Activated T-cell treated with anti-CD3 and anti-CD28 coated beads for 48 hours (primary cell): ENCODE measurements at regions not wholly inside any gene's neighbourhood (a gene's known extent, or its start where the extent isn't known, plus 50 kb on each side); places are given as distances from the start of the nearest gene placed in this dataset.
"Not testable (repeated sequence)": the region's sequence is repeated elsewhere in the genome, so short reads cannot be mapped to it uniquely, and the experiment has no call there.

Experiments
- DNase-seq: peaks from one replicate; pipeline ENCODE4 v3.0.0-alpha.2; 2020; ENCODE audit warnings: low read depth

- no peak for DNase-seq
Observed at GRCh38 chr6:159522877-159523547, 170.0 kb downstream of the SOD2 start.

- DNase-seq, result no peak
Observed at GRCh38 chr6:159521962-159522361, 171.1 kb downstream of the SOD2 start.

GRCh38 chr6:159520002-159520401, 173.0 kb downstream of the SOD2 start:
- no peak for DNase-seq

- DNase-seq, result not testable (repeated sequence)
Observed at GRCh38 chr6:159515811-159516210, 177.2 kb downstream of the SOD2 start.

GRCh38 chr6:159513914-159514313, 179.1 kb downstream of the SOD2 start:
- DNase-seq, result no peak

GRCh38 chr6:159513074-159513720, 179.8 kb downstream of the SOD2 start:
- no peak for DNase-seq

- DNase-seq, result no peak
Observed at GRCh38 chr6:159512571-159512970, 180.5 kb downstream of the SOD2 start.

GRCh38 chr6:159512104-159512503, 180.9 kb downstream of the SOD2 start:
- no peak for DNase-seq

- DNase-seq, result no peak
Observed at GRCh38 chr6:159510141-159510540, 182.9 kb downstream of the SOD2 start.

- no peak for DNase-seq
Observed at GRCh38 chr6:159508931-159509330, 184.1 kb downstream of the SOD2 start.

GRCh38 chr6:159506048-159506447, 187.0 kb downstream of the SOD2 start:
- no peak for DNase-seq

GRCh38 chr6:159505140-159505922, 187.7 kb downstream of the SOD2 start:
- DNase-seq, result no peak

GRCh38 chr6:159501558-159501957, 191.5 kb downstream of the SOD2 start:
- no peak for DNase-seq

- no peak for DNase-seq
Observed at GRCh38 chr6:159499034-159499433, 194.0 kb downstream of the SOD2 start.

- DNase-seq, result no peak
Observed at GRCh38 chr6:159494586-159494972, 198.5 kb downstream of the SOD2 start.

GRCh38 chr6:159493898-159494585, 199.0 kb downstream of the SOD2 start:
- DNase-seq, result no peak

GRCh38 chr6:159493231-159493897, 199.7 kb downstream of the SOD2 start:
- no peak for DNase-seq

- DNase-seq, result no peak
Observed at GRCh38 chr6:159490298-159490937, 202.6 kb downstream of the SOD2 start.

- no peak for DNase-seq
Observed at GRCh38 chr6:159487636-159488035, 205.4 kb downstream of the SOD2 start.

- no peak for DNase-seq
Observed at GRCh38 chr6:159483259-159483658, 209.8 kb downstream of the SOD2 start.

GRCh38 chr6:159481897-159482296, 211.1 kb downstream of the SOD2 start:
- DNase-seq, result no peak
